Neural crest cell (in vitro differentiated cells): ENCODE measurements at regions not wholly inside any gene's neighbourhood (a gene's known extent, or its start where the extent isn't known, plus 50 kb on each side); places are given as distances from the start of the nearest gene placed in this dataset.

Experiments
- DNase-seq: peaks from one replicate; pipeline ENCODE4 v3.0.0; 2021; ENCODE audit warnings: low read depth, mixed read lengths, low spot score
- H3K27ac Mint-ChIP-seq: one replicate; pipeline ENCODE4 v1.8.0; 2021; ENCODE audit warnings: mild to moderate bottlenecking, mixed read lengths; ENCODE audit not compliant: unreplicated experiment
- H3K27me3 Mint-ChIP-seq: 2 replicates; pipeline ENCODE4 v1.8.0; 2021; ENCODE audit warnings: low read depth, mild to moderate bottlenecking, mixed read lengths
- H3K36me3 Mint-ChIP-seq: 2 replicates; pipeline ENCODE4 v1.8.0; 2021; ENCODE audit warnings: low read depth, mild to moderate bottlenecking, mixed read lengths
- H3K4me1 Mint-ChIP-seq: 2 replicates; pipeline ENCODE4 v1.8.0; 2021; ENCODE audit warnings: mixed read lengths
- H3K4me3 Mint-ChIP-seq: one replicate; pipeline ENCODE4 v1.8.0; 2021; ENCODE audit warnings: mild to moderate bottlenecking, mixed read lengths
- H3K9me3 Mint-ChIP-seq: 2 replicates; pipeline ENCODE4 v1.8.0; 2021; ENCODE audit warnings: mixed read lengths
- CTCF ChIP-seq: fragments of 200-600 bp; sonication (generic); conservative IDR thresholded peaks from 2 replicates; pipeline ENCODE4 v1.5.0; 2021; ENCODE audit warnings: antibody characterized with exemption, mild to moderate bottlenecking

GRCh38 chr17:14481664-14482063 lies 180.8 kb downstream of the HS3ST3B1 start:
- no peak for DNase-seq
- Mint-ChIP-seq H3K4me3 (no peak overlapping the region), H3K27me3 (no peaks in the 10 kb centered on the region), H3K9me3 (peaks cover 16% of the 10 kb centered on the region), H3K4me1 (peaks cover 5% of the 10 kb centered on the region), H3K27ac (no peak overlapping the region), H3K36me3 (peaks cover 2% of the 10 kb centered on the region)
- TF ChIP-seq CTCF, result no peak

GRCh38 chr17:14474591-14474990 lies 173.7 kb downstream of the HS3ST3B1 start:
- peaks cover 2% of the 10 kb centered on the region for H3K36me3 Mint-ChIP-seq
- no peak overlapping the region for H3K27ac Mint-ChIP-seq
- peaks cover 25% of the 10 kb centered on the region for H3K4me1 Mint-ChIP-seq
- no peaks in the 10 kb centered on the region for H3K27me3 Mint-ChIP-seq
- H3K9me3 Mint-ChIP-seq, result peaks cover 3% of the 10 kb centered on the region
- no peak for TF ChIP-seq CTCF
- no peak for DNase-seq
- no peak overlapping the region for H3K4me3 Mint-ChIP-seq

- Mint-ChIP-seq H3K27ac (no peak overlapping the region), H3K4me3 (no peak overlapping the region), H3K9me3 (no peaks in the 10 kb centered on the region), H3K36me3 (no peaks in the 10 kb centered on the region), H3K27me3 (no peaks in the 10 kb centered on the region), H3K4me1 (peaks cover 25% of the 10 kb centered on the region)
- no peak for DNase-seq
- no peak for TF ChIP-seq CTCF
Measured at GRCh38 chr17:14471052-14471451, 170.2 kb downstream of the HS3ST3B1 start.

- no peak for DNase-seq
- peaks cover 24% of the 10 kb centered on the region for H3K4me1 Mint-ChIP-seq
- H3K9me3 Mint-ChIP-seq, result no peaks in the 10 kb centered on the region
- H3K27me3 Mint-ChIP-seq, result no peaks in the 10 kb centered on the region
- no peak overlapping the region for H3K4me3 Mint-ChIP-seq
- TF ChIP-seq CTCF, result no peak
- H3K36me3 Mint-ChIP-seq, result no peaks in the 10 kb centered on the region
- H3K27ac Mint-ChIP-seq, result no peak overlapping the region
Measured at GRCh38 chr17:14470417-14470816, 169.5 kb downstream of the HS3ST3B1 start.

GRCh38 chr17:14469971-14470370 lies 169.1 kb downstream of the HS3ST3B1 start:
- Mint-ChIP-seq H3K4me3 (no peak overlapping the region), H3K9me3 (no peaks in the 10 kb centered on the region), H3K4me1 (peaks cover 19% of the 10 kb centered on the region), H3K27ac (no peak overlapping the region), H3K36me3 (no peaks in the 10 kb centered on the region), H3K27me3 (no peaks in the 10 kb centered on the region)
- no peak for DNase-seq
- no peak for TF ChIP-seq CTCF

GRCh38 chr17:14468858-14469257 lies 168.0 kb downstream of the HS3ST3B1 start:
- no peak overlapping the region for H3K27ac Mint-ChIP-seq
- no peaks in the 10 kb centered on the region for H3K36me3 Mint-ChIP-seq
- no peak for TF ChIP-seq CTCF
- H3K4me3 Mint-ChIP-seq, result no peak overlapping the region
- no peaks in the 10 kb centered on the region for H3K9me3 Mint-ChIP-seq
- H3K27me3 Mint-ChIP-seq, result no peaks in the 10 kb centered on the region
- peaks cover 19% of the 10 kb centered on the region for H3K4me1 Mint-ChIP-seq
- no peak for DNase-seq
